ENCODE measurements at regions not wholly inside any gene's neighbourhood (a gene's known extent, or its start where the extent isn't known, plus 50 kb on each side); places are given as distances from the start of the nearest gene placed in this dataset.
"Not testable (repeated sequence)": the region's sequence is repeated elsewhere in the genome, so short reads cannot be mapped to it uniquely, and the experiment has no call there.

GRCh38 chrX:40387311-40387710 lies 193.5 kb upstream of the ATP6AP2 start:
- not testable (repeated sequence) for H3K27ac Mint-ChIP-seq, H3K9me3 Mint-ChIP-seq, H3K36me3 Mint-ChIP-seq, H3K27me3 Mint-ChIP-seq, H3K4me3 Mint-ChIP-seq, H3K4me1 Mint-ChIP-seq

DNA sequence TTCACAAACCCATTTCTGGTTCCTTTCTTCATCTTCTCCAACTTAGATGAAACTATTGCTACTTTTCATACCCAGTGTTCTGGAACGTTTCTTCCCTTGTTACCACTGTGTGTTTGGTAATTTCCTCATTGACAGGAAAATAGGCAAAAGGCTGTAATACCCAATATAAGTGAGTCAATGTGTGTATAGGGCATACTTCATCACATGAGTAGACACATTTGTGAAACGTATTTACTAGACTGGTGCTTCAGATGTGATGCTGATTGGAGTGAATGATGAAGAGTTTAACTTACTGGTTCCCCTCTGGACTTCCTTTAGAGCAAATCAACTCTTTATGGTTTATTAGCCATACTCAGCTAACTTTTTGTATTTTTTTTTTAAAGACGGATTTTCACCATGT lies 195.1 kb upstream of the ATP6AP2 start:
- Mint-ChIP-seq H3K36me3 (no peaks in the 10 kb centered on the region), H3K27me3 (no peaks in the 10 kb centered on the region), H3K9me3 (no peaks in the 10 kb centered on the region)

GRCh38 chrX:40385256-40385655 lies 195.5 kb upstream of the ATP6AP2 start:
- H3K4me1 Mint-ChIP-seq, result no peaks in the 10 kb centered on the region
- no peaks in the 10 kb centered on the region for H3K27me3 Mint-ChIP-seq
- H3K4me3 Mint-ChIP-seq, result no peak overlapping the region
- H3K9me3 Mint-ChIP-seq, result no peaks in the 10 kb centered on the region
- no peak overlapping the region for H3K27ac Mint-ChIP-seq
- H3K36me3 Mint-ChIP-seq, result no peaks in the 10 kb centered on the region

More for the DNA sequence above, 195.1 kb upstream of the ATP6AP2 start:
- no peak overlapping the region for H3K27ac Mint-ChIP-seq
- H3K4me3 Mint-ChIP-seq, result no peak overlapping the region
- no peaks in the 10 kb centered on the region for H3K4me1 Mint-ChIP-seq

- Mint-ChIP-seq H3K4me1 (no peaks in the 10 kb centered on the region), H3K27ac (no peak overlapping the region), H3K4me3 (no peak overlapping the region), H3K36me3 (no peaks in the 10 kb centered on the region), H3K9me3 (no peaks in the 10 kb centered on the region), H3K27me3 (no peaks in the 10 kb centered on the region)
Observed at GRCh38 chrX:40383969-40384368, 196.8 kb upstream of the ATP6AP2 start.

GRCh38 chrX:40383360-40383759 lies 197.4 kb upstream of the ATP6AP2 start:
- Mint-ChIP-seq H3K4me1 (no peaks in the 10 kb centered on the region), H3K27ac (no peak overlapping the region), H3K9me3 (no peaks in the 10 kb centered on the region), H3K36me3 (no peaks in the 10 kb centered on the region), H3K4me3 (no peak overlapping the region), H3K27me3 (no peaks in the 10 kb centered on the region)

DNA sequence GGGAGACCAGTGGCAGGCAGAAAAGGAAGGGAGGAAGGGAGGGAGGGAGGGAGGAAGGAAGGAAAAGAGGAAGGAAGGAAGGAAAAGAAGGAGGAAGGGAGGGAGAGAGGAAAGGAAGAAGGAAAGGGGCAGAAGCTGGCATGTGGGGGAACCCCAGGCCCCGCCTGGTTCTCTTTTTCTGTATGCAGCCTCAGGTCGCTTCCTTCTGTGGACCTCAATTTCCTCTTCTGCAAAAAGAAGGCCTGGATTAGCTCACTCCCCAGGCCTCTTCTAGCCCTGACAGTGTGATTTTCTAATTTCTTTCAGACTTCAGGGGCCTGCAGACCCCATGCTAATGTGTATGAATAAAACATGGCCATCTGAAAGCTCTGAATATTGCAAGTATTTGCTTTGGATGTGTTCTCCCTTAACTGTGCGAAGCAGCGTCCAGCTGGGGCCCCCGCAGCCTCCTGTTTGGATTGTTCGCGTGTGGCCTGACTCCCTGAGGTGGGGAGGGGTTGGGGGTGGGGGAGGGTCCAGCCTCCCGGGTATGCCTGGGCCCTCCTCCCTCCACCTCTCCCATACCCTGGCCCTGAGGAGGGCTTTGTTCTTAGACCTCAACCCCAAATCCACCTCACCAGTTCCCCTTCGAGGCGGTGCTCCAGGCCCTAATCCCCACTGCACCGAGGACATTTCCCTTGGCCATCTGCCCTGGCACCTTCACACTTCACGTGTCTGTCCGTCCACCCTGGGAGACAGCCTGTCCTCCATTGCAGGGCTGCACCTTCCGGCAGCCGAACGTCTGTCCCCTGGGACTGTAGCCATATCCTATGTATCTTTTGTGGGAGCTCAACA lies 199.9 kb upstream of the ATP6AP2 start:
- Mint-ChIP-seq H3K9me3 (no peaks in the 10 kb centered on the region), H3K27ac (no peak overlapping the region), H3K36me3 (no peaks in the 10 kb centered on the region), H3K4me3 (no peak overlapping the region), H3K4me1 (no peaks in the 10 kb centered on the region), H3K27me3 (no peaks in the 10 kb centered on the region)

GRCh38 chrX:40377684-40378083 lies 203.1 kb upstream of the ATP6AP2 start:
- Mint-ChIP-seq H3K9me3 (no peaks in the 10 kb centered on the region), H3K27me3 (no peaks in the 10 kb centered on the region), H3K4me1 (no peaks in the 10 kb centered on the region), H3K4me3 (no peak overlapping the region), H3K36me3 (no peaks in the 10 kb centered on the region), H3K27ac (no peak overlapping the region)

GRCh38 chrX:40374486-40374885 lies 206.3 kb upstream of the ATP6AP2 start:
- Mint-ChIP-seq H3K4me3 (no peak overlapping the region), H3K9me3 (no peaks in the 10 kb centered on the region), H3K27ac (no peak overlapping the region), H3K4me1 (no peaks in the 10 kb centered on the region), H3K27me3 (no peaks in the 10 kb centered on the region), H3K36me3 (no peaks in the 10 kb centered on the region)

DNA sequence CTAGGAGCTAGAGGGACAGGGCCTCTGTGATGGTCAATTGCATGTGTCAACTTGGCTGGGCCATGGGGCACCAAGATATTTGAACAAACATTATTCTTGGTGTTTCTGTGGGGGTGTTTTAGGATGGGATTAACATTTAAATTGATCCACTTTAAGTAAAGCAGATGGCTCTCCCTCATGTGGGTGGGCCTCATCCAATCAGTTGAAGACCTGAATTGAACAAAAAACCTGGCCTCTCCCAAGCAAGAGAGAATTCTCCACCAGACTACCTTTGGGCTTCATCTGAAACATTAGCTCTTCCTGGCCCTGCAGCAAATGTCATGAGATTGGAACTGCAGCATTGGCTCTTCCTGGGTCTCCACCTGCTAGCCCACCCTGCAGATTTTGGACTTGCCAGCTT lies 207.1 kb upstream of the ATP6AP2 start:
- Mint-ChIP-seq H3K27ac (no peak overlapping the region), H3K27me3 (no peaks in the 10 kb centered on the region), H3K36me3 (no peaks in the 10 kb centered on the region), H3K4me1 (no peaks in the 10 kb centered on the region), H3K4me3 (no peak overlapping the region), H3K9me3 (no peaks in the 10 kb centered on the region)

DNA sequence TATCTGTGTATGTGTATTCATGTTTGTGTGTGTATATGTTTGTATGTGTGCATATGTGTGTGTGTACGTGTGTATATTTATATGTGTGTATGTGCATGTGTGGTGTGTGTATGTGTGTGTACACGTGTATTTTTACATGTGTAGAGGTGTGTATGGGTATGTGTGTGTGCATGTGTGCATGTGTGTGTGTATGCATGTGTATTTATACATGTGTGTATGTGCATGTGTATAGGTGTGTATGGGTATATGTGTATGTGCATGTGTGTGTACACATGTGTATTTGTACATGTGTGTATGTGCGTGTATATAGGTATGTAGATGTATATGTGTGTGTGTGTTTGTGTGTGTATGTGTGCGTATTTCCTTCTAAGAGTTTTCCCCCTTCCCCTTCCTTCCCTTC lies 207.7 kb upstream of the ATP6AP2 start:
- Mint-ChIP-seq H3K27me3 (no peaks in the 10 kb centered on the region), H3K4me3 (no peak overlapping the region), H3K27ac (no peak overlapping the region), H3K36me3 (no peaks in the 10 kb centered on the region), H3K4me1 (no peaks in the 10 kb centered on the region), H3K9me3 (no peaks in the 10 kb centered on the region)

DNA sequence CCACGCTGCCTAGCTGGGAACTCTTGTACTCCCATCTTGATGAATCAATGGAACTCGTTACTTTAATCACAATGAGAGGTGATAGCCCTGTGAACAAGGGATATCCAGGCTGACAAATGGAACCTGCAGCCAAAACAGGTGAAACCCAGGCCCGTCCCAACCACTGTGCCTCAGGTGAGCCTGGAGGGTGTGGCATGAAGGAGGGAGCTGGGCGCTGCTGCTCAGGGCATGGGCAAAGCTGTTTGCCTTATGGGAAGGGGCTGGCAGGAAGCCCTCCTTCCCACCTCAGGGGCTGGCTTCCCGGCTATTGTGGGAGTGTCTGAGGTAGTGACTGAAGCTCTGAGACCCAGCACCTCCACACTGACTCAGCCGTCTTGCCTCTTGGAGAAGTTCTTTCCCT lies 209.4 kb upstream of the ATP6AP2 start:
- Mint-ChIP-seq H3K27ac (no peak overlapping the region), H3K27me3 (no peaks in the 10 kb centered on the region), H3K4me3 (no peak overlapping the region), H3K9me3 (no peaks in the 10 kb centered on the region), H3K36me3 (no peaks in the 10 kb centered on the region), H3K4me1 (no peaks in the 10 kb centered on the region)

DNA sequence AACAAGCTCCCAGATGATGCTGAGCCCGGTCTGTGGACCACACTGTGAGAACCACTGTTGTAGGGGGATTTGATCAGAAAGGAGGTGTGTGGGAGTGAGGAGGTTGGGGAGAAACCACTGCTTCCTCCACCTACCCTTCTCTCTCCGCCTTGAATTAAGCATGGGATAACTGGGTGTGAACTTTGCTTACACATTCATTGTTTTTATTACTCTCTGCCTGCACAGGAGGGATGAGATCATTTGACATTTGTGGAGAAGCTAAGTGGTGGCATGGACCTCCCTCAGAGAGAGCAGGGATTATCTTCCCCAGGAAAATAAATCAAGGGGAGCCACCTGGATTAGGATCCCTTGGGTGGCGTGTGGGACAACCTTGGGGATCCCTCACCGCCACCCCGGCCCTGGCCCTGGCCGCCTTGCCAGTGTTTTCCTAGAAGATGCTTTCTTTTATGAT lies 212.1 kb upstream of the ATP6AP2 start:
- no peak overlapping the region for H3K4me3 Mint-ChIP-seq
- H3K27ac Mint-ChIP-seq, result no peak overlapping the region
- no peaks in the 10 kb centered on the region for H3K9me3 Mint-ChIP-seq
- H3K27me3 Mint-ChIP-seq, result no peaks in the 10 kb centered on the region
- no peaks in the 10 kb centered on the region for H3K36me3 Mint-ChIP-seq
- no peaks in the 10 kb centered on the region for H3K4me1 Mint-ChIP-seq

DNA sequence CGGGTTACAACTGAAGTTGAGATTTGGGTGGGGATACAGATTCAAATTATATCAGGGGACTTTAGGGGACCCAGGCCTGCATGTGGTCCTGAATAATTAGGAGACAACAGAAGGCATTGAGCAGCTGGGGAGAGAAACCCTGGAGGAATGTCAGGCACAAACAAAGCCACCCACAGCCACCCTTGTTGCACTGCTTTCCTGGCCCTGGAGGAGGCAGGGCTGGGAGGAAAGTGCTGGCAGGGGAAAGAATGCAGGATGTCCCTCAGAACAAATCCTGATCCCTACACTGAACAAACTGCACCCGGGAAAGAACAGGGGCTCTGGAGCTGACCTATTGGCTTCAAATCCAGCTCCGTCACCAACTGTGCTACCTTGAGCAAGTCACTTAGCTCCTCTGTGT lies 214.1 kb upstream of the ATP6AP2 start:
- no peaks in the 10 kb centered on the region for H3K36me3 Mint-ChIP-seq
- H3K9me3 Mint-ChIP-seq, result no peaks in the 10 kb centered on the region
- H3K4me1 Mint-ChIP-seq, result no peaks in the 10 kb centered on the region
- H3K4me3 Mint-ChIP-seq, result no peak overlapping the region
- H3K27me3 Mint-ChIP-seq, result no peaks in the 10 kb centered on the region
- H3K27ac Mint-ChIP-seq, result no peak overlapping the region

GRCh38 chrX:40362291-40362690 lies 218.5 kb upstream of the ATP6AP2 start:
- not testable (repeated sequence) for H3K36me3 Mint-ChIP-seq, H3K4me3 Mint-ChIP-seq, H3K27me3 Mint-ChIP-seq, H3K27ac Mint-ChIP-seq, H3K9me3 Mint-ChIP-seq, H3K4me1 Mint-ChIP-seq

DNA sequence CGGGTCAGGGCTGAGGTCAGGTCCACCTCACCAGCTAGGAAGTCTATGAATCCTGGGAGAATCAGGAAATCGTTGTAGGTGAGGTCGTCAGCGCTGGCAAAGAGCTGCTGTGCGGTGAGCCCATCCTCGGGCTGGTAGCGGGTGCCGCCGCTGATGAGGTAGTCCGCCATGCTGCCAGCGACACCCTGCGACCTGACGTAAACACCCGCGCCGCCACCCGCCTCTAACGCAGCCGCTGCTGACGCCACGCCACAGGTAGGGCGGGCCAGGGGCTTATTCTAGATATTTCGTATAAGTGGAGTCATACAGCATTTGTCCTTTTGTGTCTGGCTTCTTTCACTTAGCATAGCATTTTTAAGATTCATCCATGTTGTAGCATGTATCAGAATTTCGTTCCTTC lies 220.2 kb upstream of the ATP6AP2 start:
- Mint-ChIP-seq H3K27me3 (no peaks in the 10 kb centered on the region), H3K36me3 (no peaks in the 10 kb centered on the region)

DNA sequence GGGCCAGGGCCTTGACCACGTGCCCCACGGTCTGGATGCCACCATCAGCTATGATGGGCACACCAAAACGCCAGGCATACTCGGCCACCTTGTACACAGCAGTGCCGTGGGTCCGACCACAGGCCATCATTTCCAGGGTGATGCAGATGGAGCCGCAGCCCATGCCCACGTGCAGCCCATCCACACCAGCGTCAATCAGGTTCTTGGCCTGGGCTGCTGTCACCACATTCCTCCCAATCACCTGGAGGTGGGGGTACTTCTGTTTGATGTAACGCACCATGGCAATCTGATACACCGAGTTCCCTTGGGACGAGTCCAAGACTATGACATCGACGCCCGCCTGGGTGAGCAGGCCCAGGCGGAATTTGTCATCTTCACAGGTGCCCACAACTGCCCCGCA lies 221.2 kb upstream of the ATP6AP2 start:
- Mint-ChIP-seq H3K27ac (no peak overlapping the region), H3K27me3 (no peaks in the 10 kb centered on the region), H3K36me3 (no peaks in the 10 kb centered on the region), H3K4me1 (no peaks in the 10 kb centered on the region), H3K4me3 (no peak overlapping the region), H3K9me3 (no peaks in the 10 kb centered on the region)

More for the DNA sequence above, 220.2 kb upstream of the ATP6AP2 start:
- H3K9me3 Mint-ChIP-seq, result no peaks in the 10 kb centered on the region
- no peaks in the 10 kb centered on the region for H3K4me1 Mint-ChIP-seq
- H3K27ac Mint-ChIP-seq, result no peak overlapping the region
- H3K4me3 Mint-ChIP-seq, result no peak overlapping the region

GRCh38 chrX:40358994-40359393 lies 221.8 kb upstream of the ATP6AP2 start:
- H3K4me3 Mint-ChIP-seq, result no peak overlapping the region
- no peaks in the 10 kb centered on the region for H3K4me1 Mint-ChIP-seq
- H3K27me3 Mint-ChIP-seq, result no peaks in the 10 kb centered on the region
- H3K9me3 Mint-ChIP-seq, result no peaks in the 10 kb centered on the region
- H3K36me3 Mint-ChIP-seq, result no peaks in the 10 kb centered on the region
- H3K27ac Mint-ChIP-seq, result no peak overlapping the region
